GM19468 (cell line): ENCODE measurements at regions not wholly inside any gene's neighbourhood (a gene's known extent, or its start where the extent isn't known, plus 50 kb on each side); places are given as distances from the start of the nearest gene placed in this dataset.
"Not testable (repeated sequence)": the region's sequence is repeated elsewhere in the genome, so short reads cannot be mapped to it uniquely, and the experiment has no call there.

ENCODE experiments used
- ATAC-seq: cut with Tn5 transposase; IDR thresholded peaks from one replicate; pipeline ENCODE4 v1.9.1; 2021; ENCODE audit warnings: mild to moderate bottlenecking, moderate library complexity, moderate number of reproducible peaks; ENCODE audit not compliant: unreplicated experiment; ENCODE audit errors: extremely low read depth

DNA sequence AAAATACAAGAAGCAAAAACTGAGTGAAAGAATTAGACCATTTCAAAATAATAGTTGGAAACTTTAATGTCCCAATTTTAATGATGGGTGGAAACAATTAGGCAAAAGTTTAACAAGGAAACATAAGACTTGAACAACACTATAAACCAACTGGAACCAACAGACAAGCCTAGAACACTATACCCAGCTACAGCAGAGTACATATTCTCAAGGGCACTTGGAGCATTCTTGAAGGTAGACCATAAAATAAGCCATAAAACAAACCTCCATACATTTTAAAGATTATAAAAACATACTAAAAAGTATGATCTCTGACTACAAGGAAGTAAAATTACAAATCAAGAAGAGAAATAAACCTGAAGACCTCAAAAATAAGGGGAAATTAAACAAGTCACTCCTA, 616.7 kb downstream of the SUCLG1 start:
- ATAC-seq, result no peak

DNA sequence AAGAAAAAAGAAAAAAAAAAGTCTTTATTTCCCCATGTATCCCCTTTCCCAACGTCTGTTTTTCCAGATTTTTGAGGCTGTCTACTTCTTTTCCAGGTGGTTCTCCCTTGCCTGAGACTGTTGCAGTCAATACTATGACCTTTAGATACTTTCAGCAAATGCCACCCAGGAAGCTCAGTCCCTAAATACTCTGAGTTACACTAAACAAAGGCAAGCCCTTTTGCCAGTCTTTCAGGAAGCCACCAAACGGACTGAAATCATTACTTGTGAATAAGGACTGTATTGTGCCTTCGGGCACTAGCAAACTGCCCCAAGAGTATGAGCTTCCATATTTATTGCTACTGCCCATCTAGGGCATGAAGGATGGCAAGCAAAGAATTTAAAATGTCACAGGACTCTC, 621.3 kb downstream of the SUCLG1 start:
- ATAC-seq, result no peak

DNA sequence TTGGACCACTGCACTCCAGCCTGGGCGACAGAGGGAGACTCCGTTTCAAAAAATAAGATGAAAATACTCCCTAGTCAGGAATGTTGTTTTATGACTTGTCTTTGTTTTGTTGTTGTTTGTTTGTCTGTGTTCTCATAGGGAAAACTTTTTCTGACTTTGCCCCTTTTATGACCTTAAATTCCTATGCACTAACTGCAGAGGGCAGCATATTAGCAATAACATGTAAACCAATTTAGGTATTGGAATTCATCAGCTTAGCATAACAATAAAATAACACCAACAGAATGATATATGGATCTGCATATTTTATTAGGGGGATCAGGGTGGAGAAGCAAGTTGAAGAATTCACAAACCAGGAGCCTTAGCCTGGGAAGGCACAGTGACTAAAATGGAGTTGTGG, 631.5 kb downstream of the SUCLG1 start:
- no peak for ATAC-seq

DNA sequence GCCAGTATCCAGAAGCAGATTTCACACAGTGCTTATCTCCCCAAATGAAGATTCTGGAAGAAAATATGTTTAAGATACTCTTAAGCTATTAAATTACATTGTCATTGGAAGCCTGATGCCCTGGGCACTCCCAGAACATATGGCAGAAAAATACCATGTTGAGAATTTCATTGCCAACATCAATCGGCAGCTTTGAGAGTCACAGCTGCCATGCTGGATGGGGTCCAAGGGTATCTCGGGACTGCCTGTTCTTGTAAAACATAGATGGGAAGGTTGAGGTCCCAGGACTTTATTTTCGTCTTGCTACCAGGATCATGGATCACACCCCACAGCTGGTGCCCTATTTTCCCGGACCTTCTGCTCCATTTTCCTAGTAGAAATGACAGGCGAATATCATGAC, 632.5 kb downstream of the SUCLG1 start:
- ATAC-seq, result no peak

DNA sequence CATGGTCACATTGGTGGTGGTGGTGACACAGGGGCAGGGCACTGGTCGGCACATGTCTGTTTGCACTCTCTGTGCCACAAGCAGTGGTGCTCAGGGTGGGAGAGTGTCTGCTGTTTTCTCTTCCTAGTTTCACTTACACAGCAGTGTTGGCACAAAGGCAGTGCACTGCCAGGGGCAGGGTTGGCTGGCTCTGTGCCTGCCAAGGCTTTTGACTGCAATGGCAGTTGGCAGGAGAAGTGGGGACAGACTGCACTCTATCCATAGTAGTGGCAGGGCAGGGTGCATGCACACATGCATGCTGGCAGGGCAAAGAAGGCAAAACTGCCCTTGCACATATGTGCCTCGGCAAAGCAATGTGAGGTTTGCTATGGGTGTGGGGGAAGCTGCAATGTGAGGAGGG, 635.9 kb downstream of the SUCLG1 start:
- ATAC-seq, result no peak

DNA sequence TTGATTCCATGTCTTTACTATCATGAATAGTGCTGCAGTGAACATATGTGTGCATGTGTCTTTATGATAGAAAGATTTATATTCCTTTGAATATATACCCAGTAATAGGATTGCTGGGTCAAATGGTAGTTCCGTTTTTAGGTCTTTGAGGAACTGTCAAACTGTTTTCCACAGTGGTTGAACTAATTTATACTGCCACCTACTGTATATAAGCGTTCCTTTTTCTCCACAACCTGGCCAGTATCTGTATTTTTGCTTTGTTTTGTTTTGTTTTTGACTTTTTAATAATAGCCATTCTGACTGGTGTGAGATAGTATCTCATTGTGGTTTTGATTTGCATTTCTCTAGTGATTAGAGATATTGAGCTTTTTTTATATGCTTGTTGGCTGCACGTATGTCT, 641.6 kb downstream of the SUCLG1 start:
- ATAC-seq, result no peak

DNA sequence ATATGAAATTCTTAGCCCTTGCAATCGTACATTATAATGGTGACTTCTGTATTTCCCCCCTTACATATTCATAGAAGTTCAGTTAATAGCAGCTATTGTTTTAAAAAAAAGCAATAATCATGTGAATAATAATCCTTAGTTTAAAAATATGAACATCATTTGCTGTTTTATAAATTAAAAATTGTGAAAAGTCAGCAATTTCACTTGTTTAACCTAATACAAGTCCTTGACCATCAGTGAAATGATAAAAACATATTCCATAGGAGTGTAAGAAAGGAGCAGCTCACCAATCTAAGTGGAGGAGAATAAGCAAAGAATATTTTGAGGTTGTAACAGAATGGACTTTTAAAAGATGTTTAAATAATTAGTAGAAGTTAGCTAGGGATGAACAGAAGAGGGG, 650.2 kb downstream of the SUCLG1 start:
- no peak for ATAC-seq

DNA sequence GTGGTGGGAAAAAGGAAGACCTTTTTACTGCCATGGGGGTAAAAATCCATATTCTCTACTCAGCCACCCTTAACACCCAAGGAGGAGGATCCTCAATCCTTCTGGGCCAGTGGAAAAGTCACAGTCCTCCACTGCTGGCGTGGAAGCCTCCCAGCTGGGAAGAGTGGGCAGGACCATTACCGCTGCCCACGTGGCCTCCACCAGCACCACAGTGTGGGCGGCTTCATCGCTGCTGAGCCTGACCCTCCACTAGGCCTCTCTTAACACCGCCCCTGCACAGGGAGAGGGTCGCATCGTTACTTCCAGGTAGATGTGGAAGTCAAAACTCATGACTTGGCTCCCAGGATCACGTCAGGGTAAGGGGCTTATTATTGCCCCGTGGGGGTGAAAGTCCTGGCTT, 656.5 kb downstream of the SUCLG1 start:
- no peak for ATAC-seq

DNA sequence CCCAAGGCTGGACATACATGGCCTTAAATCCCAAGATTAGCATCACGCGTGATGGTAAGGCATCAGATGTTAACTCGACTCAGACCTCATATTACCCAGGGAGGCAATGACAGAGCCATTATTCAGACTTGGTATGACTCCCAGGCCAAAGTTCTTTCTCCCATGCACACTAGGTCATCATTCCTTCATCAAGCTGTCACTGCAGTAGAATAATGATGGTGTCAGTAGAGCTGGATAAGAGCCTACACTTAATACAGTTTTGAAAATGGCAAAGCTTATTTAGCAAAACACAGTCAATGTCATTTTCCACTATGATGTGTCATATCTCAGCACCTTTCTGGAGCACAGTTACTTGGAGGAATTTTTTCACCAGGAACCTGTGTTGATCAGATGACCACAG, 663.3 kb downstream of the SUCLG1 start:
- ATAC-seq, result no peak

DNA sequence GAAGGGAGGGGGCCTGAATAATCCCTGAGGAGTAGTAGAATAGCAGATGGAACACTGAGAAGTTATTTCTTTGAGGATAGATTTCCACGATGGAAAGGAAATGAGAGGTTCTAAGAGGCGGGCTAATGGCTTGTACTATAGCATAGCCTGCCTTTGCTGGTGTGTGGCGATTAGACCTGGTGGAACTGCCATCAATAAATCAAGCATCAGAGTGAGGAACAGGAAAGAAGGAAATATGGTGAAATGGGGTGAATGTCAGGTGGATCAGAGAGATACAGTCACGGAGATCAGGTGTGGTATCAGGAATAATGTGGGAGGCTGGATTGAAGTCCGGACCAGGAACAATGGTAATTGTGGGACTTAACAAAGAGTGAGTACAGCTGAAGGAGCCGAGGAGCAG, 668.6 kb downstream of the SUCLG1 start:
- ATAC-seq, result not testable (repeated sequence)

DNA sequence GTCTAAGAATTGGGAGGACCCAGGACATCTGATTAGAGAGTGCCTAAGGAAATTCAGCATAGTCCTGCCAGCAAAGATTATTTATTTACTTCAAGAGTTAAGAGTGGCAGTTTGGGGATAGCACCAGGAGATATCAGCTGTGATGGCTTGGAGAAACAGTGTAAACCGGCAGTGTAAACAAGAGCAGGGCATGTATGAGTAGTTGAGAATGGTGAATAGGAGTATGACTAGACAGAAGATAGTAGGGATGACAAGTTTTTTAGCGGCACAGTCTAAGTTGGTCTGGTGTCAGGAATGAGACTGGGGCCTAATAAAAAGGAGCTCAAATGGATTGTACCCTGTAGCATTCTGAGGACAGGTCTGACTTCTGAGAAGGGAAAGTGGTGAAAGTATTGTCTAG, 669.4 kb downstream of the SUCLG1 start:
- ATAC-seq, result not testable (repeated sequence)

DNA sequence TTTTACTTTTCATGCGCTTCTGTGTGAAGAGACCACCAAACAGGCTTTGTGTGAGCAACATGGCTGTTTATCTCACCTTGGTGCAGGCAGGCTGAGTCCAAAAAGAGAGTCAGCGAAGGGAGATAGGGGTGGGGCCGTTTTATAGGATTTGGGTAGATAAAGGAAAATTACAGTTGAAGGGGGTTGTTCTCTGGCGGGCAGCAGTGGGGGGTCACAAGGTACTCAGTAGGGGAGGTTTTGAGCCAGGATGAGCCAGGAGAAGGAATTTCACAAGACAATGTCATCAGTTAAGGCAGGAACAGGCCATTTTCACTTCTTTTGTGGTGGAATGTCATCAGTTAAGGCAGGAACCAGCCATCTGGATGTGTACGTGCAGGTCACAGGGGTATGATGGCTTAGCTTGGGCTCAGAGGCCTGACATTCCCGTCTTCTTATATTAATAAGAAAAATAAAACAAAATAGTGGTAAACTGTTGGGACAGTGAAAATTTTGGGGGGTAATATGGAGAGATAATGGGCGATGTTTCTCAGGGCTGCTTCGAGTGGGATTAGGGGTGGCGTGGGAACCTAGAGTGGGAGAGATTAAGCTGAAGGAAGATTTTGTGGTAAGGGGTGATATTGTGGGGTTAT, 670.0 kb downstream of the SUCLG1 start:
- ATAC-seq, result not testable (repeated sequence)

DNA sequence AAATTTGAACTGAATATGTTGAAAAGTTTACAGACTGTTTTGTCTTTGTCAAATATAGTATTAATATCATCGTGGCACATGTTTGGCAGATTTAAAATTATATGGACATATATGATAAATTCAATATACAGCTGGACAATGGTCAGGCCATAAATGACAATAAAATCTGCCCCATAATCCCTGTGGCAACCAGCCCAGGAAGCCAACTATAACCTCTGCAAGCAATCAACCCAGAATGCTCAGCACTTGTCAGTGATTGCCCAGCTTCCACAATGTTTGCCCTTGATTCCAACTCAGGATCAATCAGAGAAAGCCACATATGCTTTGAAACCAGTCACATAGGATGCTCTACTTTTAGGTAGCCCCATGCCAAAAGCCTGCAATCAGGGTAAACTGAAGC, 671.9 kb downstream of the SUCLG1 start:
- ATAC-seq, result no peak

DNA sequence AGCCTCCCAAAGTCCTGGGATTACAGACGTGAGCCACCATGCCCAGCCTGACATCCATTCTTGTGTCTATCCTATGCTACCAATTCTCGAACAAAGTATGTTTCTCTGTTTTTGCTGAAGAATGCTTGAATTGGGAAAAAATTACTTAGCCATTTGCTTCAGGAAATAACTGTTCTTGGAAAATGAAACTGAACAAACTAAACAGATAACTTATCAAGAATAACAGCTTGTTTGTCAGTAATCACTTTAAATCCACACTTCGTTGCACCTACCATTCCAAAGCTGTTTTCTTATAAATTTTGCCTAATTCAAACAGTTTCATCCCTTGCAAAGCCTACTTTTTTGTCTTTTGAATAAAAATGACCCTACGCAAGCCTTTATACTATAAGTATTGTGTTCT, 672.9 kb downstream of the SUCLG1 start:
- ATAC-seq, result no peak

DNA sequence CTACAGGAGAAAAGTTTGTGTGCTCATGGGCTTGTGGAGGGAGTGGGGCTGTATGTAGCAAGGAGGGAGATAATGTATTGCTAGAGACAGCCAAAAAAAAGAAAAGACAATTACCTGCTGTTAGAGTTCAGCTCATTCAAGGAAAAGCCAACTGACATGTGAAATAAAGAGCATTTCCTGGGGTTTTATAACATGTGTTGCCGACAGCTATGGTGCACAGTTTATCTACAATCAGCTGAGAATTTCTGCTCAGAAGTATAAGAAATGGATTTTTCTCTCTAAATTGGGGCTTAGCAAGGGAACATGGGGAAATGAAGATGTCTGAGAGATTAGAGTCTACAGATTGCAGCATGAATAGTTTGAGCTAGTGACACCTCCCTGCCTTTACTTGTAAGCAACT, 674.1 kb downstream of the SUCLG1 start:
- ATAC-seq, result no peak

DNA sequence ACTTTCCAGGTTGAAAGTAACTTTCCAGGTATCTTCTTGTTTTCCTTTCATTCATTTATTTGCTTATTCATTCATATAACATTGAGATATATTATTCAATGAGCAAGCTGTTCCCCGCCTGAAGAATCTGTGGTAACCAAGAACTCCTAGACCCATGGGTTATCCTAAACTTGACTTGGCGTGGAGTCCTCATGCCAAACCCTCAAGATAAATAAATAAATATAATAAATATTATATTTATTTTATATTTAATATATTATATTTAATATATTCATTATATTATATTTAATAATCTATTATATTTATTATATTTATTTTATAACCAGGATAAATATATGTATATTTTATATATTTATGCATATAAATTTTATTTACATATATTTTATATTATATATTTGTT, 674.8 kb downstream of the SUCLG1 start:
- no peak for ATAC-seq

DNA sequence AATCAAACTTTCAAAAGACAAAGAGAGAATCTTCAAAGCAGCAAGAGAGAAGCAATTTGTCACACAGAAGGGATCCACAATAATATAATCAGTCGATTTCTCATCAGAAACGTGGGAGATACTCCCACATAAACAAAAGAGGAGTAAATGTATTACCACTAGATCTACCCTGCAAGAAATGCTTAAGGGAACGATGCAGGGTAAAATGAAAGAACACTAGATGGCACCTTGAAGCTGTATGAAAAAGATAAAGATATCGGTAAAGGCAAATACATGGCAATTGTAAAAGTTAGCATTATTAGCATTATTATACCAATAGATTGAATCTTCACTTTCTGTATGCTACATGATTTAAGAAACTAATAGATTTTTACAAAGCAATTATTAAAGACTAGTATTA, 677.0 kb downstream of the SUCLG1 start:
- ATAC-seq, result no peak

DNA sequence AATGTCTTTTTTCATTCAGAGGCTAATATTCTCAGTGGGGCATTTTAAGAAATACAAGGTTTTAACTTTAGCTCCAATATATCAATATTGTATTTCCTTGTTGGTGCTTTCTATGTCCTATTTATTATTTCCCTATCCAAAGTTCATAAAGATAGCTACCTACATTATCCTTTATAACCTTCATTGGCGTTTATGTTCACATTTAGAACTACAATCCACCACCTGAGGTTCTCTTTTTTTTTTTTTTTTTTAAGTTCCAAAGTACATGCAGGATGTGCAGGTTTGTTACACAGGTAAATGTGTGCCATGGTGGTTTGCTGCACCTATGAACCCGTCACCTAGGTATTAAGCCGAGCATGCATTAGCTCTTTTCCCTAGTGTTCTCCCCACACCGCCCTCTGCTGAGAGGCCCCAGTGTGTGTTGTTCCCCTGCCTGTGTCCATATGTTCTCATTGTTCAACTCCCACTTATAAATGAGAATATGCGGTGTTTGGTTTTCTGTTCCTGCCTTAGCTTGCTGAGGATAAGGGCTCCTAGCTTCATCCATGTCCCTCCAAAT, 694.6 kb downstream of the SUCLG1 start:
- ATAC-seq, result no peak

DNA sequence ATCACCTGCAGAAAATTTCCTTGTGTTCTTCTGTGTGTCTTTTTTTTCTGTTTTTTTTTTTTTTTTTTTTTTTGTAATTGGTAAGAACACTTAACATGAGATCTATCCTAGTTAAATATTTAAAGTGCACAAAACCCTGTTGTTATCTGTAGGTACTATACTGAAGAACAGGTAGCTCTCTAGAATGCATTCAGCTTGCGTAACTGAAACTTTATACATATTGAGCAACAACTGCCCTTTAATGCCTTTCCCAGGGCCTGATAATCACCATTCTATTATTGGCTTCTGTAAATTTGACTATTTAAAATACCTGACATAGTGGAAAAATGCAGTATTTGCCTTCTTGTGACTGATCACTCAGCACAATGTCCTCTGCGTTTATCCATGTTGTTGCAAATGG, 701.8 kb downstream of the SUCLG1 start:
- no peak for ATAC-seq

DNA sequence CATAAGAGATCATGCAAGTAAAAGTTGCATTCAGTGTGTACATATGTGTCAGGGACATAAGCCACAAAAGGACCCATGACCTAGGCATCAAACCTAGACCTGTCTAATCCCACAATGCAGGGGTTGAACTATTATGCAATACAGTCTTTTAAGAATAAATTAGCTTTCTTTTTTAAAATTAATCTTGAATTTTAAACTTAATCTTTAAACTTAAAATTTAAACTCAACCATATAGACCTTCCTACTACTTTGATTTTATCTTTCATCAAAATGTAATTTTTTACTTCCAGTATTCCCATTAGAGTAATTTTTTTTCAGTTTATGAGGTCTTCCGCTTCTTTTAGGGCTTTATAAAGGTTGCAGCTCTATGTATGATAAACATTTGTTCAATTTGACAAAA, 702.9 kb downstream of the SUCLG1 start:
- ATAC-seq, result no peak

DNA sequence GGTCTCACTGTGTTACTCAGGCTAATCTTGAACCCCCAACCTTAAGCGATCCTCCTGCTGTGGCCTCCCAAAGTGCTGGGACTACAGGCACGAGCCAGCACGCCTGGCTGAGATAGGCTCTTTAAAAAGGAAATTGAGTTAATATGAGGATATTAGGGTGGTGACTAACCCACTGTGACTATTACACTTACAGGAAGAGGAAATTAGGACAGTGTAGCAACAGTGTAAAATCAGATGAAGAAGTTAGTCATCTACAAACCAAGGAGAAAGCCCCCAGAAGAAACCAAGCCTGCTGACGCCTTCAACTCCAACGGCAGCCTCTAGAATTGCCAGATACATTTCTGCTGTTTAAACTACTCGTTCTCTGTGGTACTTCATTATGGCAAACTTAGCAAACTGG, 711.9 kb downstream of the SUCLG1 start:
- no peak for ATAC-seq

DNA sequence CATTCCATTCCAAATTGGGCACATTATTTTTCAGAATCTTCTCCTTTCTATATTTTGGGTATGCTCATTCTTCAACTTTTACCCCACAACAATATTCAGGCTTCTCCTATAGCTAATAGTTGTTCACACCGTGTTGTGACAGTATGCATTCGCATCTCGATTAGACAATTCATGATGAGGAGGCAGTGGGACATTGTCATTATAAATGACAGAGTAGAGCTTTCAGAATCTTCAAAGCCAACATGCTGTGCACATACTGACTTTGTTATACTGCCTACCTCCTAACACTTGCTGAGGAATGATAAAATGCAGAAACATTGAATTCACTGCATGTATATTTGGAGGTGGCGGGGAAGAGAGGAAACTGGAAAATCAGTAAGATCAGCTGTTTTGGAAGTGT, 714.2 kb downstream of the SUCLG1 start:
- ATAC-seq, result no peak
